22Rv1 (cell line): ENCODE measurements at regions not wholly inside any gene's neighbourhood (a gene's known extent, or its start where the extent isn't known, plus 50 kb on each side); places are given as distances from the start of the nearest gene placed in this dataset.

Experiments
- ZFX ChIP-seq: fragments of 450-650 bp; IDR thresholded peaks from 2 replicates; pipeline ENCODE4 v1.6.1; 2017; ENCODE audit warnings: antibody characterized with exemption, borderline replicate concordance
- TF ChIP-seq, protein P1 (sequence below): fragments of 450-650 bp; IDR thresholded peaks from 2 replicates; pipeline ENCODE4 v1.5.1; 2017; ENCODE audit warnings: mild to moderate bottlenecking

DNA sequence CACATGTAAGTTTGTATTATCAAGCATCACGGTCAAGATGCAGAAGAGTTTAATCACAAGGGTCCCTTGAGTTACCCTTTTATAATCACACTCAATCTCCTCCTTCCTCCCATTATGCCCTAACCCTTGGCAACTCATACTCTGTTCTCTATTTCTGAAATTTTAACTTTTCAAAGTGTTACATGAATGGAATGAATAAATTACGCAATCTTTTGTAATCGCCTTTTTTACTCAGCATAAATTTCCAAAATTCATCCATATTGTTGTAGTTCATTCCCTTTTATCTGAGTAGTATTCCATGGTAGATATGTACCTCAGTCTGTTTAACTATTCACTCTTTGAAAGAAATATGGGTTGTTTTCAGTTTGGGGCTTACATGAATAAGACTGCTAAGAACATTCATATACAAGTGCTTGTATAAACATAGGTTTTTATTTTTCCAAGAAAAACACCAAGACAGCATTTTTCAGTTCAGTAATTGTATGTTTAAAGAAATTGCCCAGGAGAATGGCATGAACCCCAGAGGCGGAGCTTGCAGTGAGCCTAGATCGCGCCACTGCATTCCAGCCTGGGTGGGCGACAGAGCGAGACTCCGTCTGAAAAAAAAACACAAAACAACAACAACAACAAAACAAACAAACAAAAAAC lies 430.9 kb upstream of the KCNH7 start:
- TF ChIP-seq, protein P1, sequence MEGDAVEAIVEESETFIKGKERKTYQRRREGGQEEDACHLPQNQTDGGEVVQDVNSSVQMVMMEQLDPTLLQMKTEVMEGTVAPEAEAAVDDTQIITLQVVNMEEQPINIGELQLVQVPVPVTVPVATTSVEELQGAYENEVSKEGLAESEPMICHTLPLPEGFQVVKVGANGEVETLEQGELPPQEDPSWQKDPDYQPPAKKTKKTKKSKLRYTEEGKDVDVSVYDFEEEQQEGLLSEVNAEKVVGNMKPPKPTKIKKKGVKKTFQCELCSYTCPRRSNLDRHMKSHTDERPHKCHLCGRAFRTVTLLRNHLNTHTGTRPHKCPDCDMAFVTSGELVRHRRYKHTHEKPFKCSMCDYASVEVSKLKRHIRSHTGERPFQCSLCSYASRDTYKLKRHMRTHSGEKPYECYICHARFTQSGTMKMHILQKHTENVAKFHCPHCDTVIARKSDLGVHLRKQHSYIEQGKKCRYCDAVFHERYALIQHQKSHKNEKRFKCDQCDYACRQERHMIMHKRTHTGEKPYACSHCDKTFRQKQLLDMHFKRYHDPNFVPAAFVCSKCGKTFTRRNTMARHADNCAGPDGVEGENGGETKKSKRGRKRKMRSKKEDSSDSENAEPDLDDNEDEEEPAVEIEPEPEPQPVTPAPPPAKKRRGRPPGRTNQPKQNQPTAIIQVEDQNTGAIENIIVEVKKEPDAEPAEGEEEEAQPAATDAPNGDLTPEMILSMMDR: no peak
- TF ChIP-seq ZFX: no peak
